Spleen (tissue), 7 donors: ENCODE measurements at regions not wholly inside any gene's neighbourhood (a gene's known extent, or its start where the extent isn't known, plus 50 kb on each side); places are given as distances from the start of the nearest gene placed in this dataset.

Experiments used
- POLR2A ChIP-seq, 3 donors: fragments of 450-650 bp; IDR thresholded peaks; one replicate each; pipeline ENCODE4 v1.5.1; 2017; ENCODE audit warnings: antibody characterized with exemption in 3 of 3, mild to moderate bottlenecking in 1 of 3
- POLR2AphosphoS5 ChIP-seq, 3 donors: sonication (generic); formaldehyde crosslinking; IDR thresholded peaks; one replicate each; pipeline ENCODE4 v1.5.1; 2017; ENCODE audit warnings: antibody characterized with exemption in 3 of 3
- TF ChIP-seq, protein P1 (sequence below), 11 experiments: fragments of 200-600 bp in 7 of 11; fragments of 450-650 bp in 4 of 11; sonication (generic) in 4 of 11; IDR thresholded peaks in 8 of 11; conservative IDR thresholded peaks in 3 of 11; 1 replicate in 7 of 11; 2 replicates in 4 of 11; pipeline versions ENCODE4 v1.4.0 to v1.8.0; 2016 to 2021; ENCODE audit warnings: antibody characterized with exemption in 11 of 11, inconsistent platforms in 4 of 11, mild to moderate bottlenecking in 1 of 11
- donor health status: DM: no; HTN: no; CAD: no; lungs with moderate emphysema.
- donor health status: DM: no; HTN: no; CAD: no.
- donor health status: DM: no; HTN: no; CAD: no.

DNA sequence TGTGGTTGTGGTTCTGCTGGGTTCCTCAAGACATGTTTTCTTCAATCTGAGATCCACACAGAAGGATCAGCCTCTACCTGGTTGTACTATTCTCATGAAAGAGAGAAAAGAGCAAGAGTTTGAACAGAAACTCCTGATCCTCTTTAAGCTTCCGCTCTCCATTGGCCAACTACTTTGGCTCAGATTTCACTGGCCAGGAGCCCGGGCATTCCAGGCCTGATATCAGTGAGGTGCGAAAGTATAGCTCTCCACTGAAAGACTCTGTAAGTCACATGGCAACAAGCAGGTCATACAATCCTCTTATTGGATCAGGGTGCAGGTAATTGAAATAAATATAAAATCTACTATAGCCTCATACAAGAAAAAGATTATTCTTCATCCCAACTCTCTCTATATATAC lies 920.5 kb downstream of the TLE4 start:
- TF ChIP-seq POLR2AphosphoS5 (IDR thresholded peaks at IDR 0.05) (no peak), POLR2A (IDR thresholded peaks at IDR 0.05) (no peak)
- TF ChIP-seq, protein P1, sequence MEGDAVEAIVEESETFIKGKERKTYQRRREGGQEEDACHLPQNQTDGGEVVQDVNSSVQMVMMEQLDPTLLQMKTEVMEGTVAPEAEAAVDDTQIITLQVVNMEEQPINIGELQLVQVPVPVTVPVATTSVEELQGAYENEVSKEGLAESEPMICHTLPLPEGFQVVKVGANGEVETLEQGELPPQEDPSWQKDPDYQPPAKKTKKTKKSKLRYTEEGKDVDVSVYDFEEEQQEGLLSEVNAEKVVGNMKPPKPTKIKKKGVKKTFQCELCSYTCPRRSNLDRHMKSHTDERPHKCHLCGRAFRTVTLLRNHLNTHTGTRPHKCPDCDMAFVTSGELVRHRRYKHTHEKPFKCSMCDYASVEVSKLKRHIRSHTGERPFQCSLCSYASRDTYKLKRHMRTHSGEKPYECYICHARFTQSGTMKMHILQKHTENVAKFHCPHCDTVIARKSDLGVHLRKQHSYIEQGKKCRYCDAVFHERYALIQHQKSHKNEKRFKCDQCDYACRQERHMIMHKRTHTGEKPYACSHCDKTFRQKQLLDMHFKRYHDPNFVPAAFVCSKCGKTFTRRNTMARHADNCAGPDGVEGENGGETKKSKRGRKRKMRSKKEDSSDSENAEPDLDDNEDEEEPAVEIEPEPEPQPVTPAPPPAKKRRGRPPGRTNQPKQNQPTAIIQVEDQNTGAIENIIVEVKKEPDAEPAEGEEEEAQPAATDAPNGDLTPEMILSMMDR (IDR thresholded peaks at IDR 0.05 in 8 of 11, conservative IDR thresholded peaks at IDR 0.05 in 3 of 11): no peak
